ENCODE measurements at regions not wholly inside any gene's neighbourhood (a gene's known extent, or its start where the extent isn't known, plus 50 kb on each side); places are given as distances from the start of the nearest gene placed in this dataset.

GRCh38 chr13:59449750-59450149 is 714.0 kb downstream of the DIAPH3 start:
- CTCF ChIA-PET = interaction anchor here (1.1 to 1.6 kb wide), 2 partner anchors 11 to 13 kb away, joined by 3 to 5 read pairs; no protein-coding TSS in a partner anchor
- POLR2A ChIA-PET = no interaction called here
- TF ChIP-seq CTCF (IDR thresholded peaks at IDR 0.05; ENCODE audit: control extremely low read depth, extremely low read depth, low read depth, missing control alignments) = no peak
- DNase-seq (ENCODE audit: extremely low spot score) = no peak

- ChIA-PET CTCF (interaction anchor here (1.1 kb wide), 1 partner anchor 11 kb away, joined by 3 read pairs; no protein-coding TSS in a partner anchor), POLR2A (no interaction called here)
- DNase-seq (ENCODE audit: extremely low spot score) = no peak
- TF ChIP-seq CTCF (IDR thresholded peaks at IDR 0.05; ENCODE audit: control extremely low read depth, extremely low read depth, low read depth, missing control alignments) = no peak
These were observed 713.5 kb downstream of the DIAPH3 start for GRCh38 chr13:59450229-59450628.

DNA sequence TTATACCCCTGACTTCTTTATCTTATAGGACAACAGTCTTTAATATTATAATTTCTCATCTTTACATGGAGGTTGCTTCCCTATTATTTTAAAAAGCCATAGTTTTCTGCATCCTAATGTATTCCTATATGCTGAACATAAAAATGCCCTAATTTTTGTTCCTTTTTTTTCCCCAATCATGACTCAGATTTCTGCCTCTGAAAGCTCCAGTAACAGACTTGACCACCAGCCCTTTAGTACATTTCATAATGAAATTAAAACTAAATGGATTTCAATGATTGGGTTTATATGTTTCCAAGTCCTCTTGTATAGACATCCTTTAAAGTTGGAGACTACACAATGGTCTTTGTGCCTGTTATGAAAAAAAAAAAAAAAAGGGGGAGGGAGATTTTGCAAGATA is 712.5 kb downstream of the DIAPH3 start:
- DNase-seq (ENCODE audit: extremely low spot score) = no peak
- POLR2A ChIA-PET = interaction anchor here (0.6 kb wide), 1 partner anchor 1749 kb away, joined by 3 read pairs; no protein-coding TSS in a partner anchor
- TF ChIP-seq CTCF (IDR thresholded peaks at IDR 0.05; ENCODE audit: control extremely low read depth, extremely low read depth, low read depth, missing control alignments) = no peak
- CTCF ChIA-PET = no interaction called here

- ChIA-PET POLR2A (no interaction called here), CTCF (no interaction called here)
- DNase-seq (ENCODE audit: extremely low spot score) = no peak
- TF ChIP-seq CTCF (IDR thresholded peaks at IDR 0.05; ENCODE audit: control extremely low read depth, extremely low read depth, low read depth, missing control alignments) = no peak
These were observed 711.4 kb downstream of the DIAPH3 start for GRCh38 chr13:59452189-59452890.

GRCh38 chr13:59458908-59459579 is 704.7 kb downstream of the DIAPH3 start:
- CTCF ChIA-PET = interaction anchor here (2.1 kb wide), 1 partner anchor 10 kb away, joined by 6 read pairs; no protein-coding TSS in a partner anchor
- POLR2A ChIA-PET = no interaction called here
- no peak for DNase-seq (ENCODE audit: extremely low spot score)
- TF ChIP-seq CTCF (IDR thresholded peaks at IDR 0.05; ENCODE audit: control extremely low read depth, extremely low read depth, low read depth, missing control alignments) = no peak

DNA sequence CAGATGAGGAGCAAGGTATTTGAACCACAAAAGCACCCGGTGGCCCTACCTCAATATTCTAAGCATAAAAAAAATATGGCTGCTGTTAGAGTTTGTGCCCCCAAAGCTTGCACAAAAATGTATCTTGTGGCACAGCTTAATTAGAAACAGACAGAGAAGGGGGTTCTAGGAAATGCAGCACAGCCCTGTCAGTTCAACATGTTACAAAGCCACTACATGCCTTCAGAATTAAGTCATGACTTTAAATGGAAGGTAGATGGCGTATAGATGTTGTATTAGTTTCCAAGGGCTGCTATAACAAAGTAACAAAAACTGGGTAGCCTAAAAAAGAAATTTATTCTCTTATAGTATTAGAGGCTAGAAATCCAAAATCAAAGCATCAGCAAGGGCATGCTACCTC is 703.8 kb downstream of the DIAPH3 start:
- CTCF ChIA-PET = interaction anchor here (2.1 kb wide), 1 partner anchor 9 kb away, joined by 6 read pairs; no protein-coding TSS in a partner anchor
- POLR2A ChIA-PET = no interaction called here
- DNase-seq (ENCODE audit: extremely low spot score) = no peak
- no peak for TF ChIP-seq CTCF (IDR thresholded peaks at IDR 0.05; ENCODE audit: control extremely low read depth, extremely low read depth, low read depth, missing control alignments)
